ENCODE measurements at regions not wholly inside any gene's neighbourhood (a gene's known extent, or its start where the extent isn't known, plus 50 kb on each side); places are given as distances from the start of the nearest gene placed in this dataset.

GRCh38 chr6:30826961-30827342 is 57.4 kb upstream of the DDR1 start:
- TF ChIP-seq, protein P1, sequence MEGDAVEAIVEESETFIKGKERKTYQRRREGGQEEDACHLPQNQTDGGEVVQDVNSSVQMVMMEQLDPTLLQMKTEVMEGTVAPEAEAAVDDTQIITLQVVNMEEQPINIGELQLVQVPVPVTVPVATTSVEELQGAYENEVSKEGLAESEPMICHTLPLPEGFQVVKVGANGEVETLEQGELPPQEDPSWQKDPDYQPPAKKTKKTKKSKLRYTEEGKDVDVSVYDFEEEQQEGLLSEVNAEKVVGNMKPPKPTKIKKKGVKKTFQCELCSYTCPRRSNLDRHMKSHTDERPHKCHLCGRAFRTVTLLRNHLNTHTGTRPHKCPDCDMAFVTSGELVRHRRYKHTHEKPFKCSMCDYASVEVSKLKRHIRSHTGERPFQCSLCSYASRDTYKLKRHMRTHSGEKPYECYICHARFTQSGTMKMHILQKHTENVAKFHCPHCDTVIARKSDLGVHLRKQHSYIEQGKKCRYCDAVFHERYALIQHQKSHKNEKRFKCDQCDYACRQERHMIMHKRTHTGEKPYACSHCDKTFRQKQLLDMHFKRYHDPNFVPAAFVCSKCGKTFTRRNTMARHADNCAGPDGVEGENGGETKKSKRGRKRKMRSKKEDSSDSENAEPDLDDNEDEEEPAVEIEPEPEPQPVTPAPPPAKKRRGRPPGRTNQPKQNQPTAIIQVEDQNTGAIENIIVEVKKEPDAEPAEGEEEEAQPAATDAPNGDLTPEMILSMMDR (optimal IDR thresholded peaks at IDR 0.05 in 1 of 3, IDR thresholded peaks at IDR 0.05 in 1 of 3, conservative IDR thresholded peaks at IDR 0.05 in 1 of 3; ENCODE audit: extremely low read depth in 1 of 3, insufficient read depth in 2 of 3, low read length in 3 of 3): no peak
- no peak for TF ChIP-seq EZH2 (IDR thresholded peaks at IDR 0.05; ENCODE audit: low read length)

Measured in keratinocyte (primary cell).